Activated CD4-positive, alpha-beta T cell treated with anti-CD3 and anti-CD28 coated beads, Interleukin-2, Interleukin-6, amounts not matched to agents 100 ng/mL and 50 ng/mL, durations not matched to agents 16 hours and 8 hours (primary cell): ENCODE measurements at regions not wholly inside any gene's neighbourhood (a gene's known extent, or its start where the extent isn't known, plus 50 kb on each side); places are given as distances from the start of the nearest gene placed in this dataset.
"Not testable (repeated sequence)": the region's sequence is repeated elsewhere in the genome, so short reads cannot be mapped to it uniquely, and the experiment has no call there.

ENCODE experiments used
- DNase-seq: peaks from one replicate; pipeline ENCODE4 v3.0.0-alpha.2; 2020

DNA sequence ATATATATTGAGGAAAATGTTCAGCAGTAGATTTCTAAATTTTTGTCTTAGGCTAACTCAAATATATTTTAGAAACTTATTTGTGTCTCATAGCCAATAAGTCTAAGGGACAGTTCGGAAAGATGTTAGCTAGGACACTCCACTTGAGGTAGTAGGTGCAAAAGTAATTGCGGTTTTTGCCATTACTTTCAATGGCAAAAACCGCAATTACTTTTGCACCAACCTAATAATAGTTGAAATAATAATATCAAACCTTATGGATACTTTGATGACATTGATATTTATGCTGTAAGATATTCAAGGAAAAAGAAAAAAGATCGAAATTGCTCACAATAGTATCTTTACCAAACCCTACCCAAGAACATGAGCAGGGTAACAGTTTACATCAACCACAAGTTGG lies 555.5 kb upstream of the ST8SIA4 start:
- DNase-seq = no peak

DNA sequence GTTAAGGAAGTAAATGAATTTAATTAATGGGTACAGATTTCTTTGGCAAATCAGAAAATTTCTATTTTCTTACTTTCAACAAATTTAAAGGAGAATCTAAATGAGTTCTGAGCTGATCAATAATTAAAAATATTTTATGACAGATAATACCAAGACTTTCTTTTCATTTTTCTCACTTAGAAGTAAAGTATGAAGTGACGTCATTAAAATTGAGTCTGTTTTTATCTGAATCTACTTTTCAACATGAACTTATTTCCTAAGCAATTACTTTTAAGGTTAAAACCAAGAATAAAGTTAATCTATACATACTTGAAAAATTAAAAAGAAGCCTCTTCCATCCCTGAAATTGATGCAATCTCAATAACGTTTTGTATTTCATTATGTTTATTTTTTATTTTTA lies 552.8 kb upstream of the ST8SIA4 start:
- no peak for DNase-seq

DNA sequence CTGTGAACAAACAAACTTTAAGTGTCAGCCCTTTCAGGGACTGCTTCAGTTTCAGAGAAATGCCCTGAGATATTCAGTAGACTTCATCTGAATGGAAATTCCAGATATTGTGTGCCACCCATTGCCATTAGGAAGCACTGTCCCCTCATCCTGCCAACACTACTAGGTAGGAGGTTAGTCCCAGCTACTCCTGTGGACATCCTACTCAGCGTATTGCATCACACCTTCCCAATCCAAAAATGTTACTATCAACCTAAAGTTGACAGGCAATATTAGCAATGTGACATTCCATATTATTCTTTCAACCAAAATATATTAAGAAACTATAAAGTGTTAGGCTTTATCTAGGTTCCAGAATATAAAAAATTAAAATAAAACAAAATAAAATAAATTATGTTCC lies 552.0 kb upstream of the ST8SIA4 start:
- DNase-seq = no peak

DNA sequence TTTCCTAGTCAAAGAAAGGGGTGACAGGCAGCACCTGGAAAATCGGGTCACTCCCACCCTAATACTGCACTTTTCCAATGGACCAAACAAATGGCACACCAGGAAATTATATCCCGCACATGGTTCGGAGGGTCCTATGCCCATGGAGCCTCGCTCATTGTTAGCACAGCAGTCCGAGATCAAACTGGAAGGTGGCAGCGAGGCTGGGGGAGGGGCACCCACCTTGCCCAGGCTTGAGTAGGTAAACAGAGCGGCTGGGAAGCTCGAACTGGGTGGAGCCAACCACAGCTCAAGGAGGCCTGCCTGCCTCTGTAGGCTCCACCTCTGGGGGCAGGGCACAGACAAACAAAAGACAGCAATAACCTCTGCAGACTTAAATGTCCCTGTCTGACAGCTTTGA lies 539.2 kb upstream of the ST8SIA4 start:
- DNase-seq = not testable (repeated sequence)

DNA sequence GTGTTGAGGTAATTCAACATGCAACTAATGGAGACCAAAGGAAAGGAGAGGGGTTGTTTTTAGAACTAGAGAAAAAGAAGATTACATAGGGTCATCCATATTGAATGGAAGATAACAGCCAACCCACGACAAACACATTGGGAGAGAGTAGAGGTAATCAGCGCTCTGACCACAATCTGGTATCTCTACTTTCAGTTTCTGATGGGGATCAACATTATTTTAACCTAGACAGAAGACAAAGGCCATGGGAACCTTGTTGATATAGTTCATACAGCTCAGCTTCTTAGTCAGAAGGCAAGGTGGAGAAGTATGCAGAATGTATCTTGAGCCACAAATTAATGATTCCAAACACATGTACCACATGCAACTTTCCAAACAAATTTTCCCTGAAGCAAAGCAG lies 537.1 kb upstream of the ST8SIA4 start:
- no peak for DNase-seq

DNA sequence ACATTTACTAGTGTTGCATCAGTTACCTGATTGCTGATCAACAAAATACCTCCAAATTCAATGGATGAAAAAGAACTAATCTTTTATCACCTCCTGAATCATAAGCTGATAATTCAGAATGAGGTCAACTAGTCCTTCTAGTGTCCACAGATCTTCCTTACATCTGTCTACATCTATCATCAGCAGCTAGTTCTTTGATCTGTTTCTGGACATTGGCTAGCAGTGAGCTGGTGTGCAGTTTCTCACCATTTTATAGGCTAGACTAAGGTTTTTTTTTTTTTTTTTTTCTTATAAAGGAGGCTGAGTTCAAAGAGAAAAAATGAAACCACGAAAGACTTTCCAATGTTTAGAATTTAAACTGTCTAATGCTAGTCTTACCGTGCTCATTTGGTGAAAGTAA lies 534.3 kb upstream of the ST8SIA4 start:
- DNase-seq = no peak

DNA sequence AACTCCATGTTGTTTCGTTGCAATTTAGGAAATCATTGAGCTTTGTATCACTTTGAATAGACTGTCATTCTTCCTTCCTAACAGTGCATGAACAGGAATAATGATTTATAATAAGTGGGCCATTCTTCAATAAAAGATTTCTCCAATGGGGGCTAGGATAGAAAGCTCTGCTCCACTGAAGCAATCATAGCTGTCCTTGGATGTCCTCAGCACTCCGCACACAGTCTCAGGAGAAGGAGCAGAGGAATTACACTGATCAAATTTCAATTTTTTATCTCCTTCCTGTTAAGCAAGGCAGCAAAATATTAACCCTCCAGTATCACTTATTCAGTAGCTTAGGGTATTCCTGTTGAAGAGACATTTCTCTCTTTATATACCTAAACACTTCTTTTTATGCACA lies 532.7 kb upstream of the ST8SIA4 start:
- no peak for DNase-seq

DNA sequence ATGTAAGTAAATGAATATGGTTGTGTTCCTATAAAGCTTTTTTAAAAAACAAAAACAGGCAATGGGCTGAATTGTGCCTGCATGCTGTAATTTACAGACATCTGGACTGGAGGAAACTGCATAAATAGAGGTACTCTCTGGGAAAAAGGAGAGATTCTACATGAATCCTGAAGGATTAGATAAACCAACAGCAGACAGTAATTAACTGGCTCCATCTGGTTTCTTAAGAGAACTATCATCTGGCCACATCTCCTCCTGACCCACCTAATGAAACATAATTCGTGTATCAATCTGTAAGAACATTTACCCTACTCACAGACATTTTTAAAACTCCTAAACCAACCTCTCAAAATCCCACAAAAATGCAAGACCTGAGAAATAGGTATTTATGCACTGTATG lies 528.1 kb upstream of the ST8SIA4 start:
- DNase-seq = no peak

DNA sequence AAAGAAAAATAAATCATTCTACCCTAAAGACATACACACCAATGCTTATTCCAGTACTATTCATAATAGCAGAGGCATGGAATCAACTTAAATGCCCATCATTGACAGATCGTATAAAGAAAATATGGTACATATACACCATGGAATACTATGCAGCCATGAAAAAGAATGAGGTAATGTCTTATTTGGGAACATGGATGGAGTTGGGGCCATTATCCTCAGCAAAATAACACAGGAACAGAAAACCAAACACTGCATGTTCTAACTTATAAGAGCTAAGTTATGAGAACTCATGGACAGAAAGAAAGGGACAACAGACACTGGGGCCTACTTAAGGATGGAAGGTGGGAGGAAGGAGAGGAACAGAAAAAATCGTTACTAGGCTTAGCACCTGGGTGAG lies 527.5 kb upstream of the ST8SIA4 start:
- no peak for DNase-seq

DNA sequence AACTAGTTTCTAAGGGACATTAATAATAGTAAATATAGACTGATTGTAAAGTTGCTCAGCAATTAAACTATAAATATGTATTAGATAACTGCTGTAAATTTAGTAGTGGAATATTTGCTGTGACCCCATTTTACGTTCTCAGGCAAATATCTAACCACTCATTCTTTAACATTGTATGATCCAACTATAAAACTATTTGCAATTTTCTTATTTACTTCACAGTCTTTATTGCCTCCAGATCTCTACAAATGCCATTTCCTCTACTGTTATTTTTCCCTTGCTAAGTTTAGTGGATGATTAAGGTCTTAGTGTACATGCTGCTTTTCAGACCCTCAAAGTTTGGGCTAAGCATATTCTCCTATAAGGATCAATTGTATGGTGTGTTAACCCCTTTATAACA lies 526.2 kb upstream of the ST8SIA4 start:
- DNase-seq = no peak

DNA sequence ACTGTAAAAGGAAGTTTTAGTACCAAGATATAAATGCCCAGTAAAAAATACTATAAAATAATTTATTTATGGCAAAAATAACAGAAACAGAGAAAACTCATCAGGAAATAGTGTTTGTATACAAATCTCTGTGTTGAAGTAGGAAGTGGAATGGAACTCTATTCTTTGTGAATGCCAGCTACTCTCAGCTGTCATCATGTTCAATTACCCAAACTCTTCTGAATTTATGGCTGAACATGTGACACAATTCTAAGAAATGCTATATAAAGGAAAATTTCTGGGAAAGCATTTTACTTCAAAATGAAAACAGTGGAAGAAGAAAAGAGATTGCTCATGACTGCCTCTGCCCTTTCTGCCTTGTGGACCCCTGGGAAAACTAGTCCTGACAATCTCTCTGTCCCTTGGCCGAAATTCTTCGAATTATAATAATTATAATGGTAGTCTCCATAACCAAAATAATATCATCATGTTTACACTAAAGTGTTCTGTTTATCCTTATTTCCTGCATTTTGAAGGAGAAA lies 522.3 kb upstream of the ST8SIA4 start:
- DNase-seq = no peak

DNA sequence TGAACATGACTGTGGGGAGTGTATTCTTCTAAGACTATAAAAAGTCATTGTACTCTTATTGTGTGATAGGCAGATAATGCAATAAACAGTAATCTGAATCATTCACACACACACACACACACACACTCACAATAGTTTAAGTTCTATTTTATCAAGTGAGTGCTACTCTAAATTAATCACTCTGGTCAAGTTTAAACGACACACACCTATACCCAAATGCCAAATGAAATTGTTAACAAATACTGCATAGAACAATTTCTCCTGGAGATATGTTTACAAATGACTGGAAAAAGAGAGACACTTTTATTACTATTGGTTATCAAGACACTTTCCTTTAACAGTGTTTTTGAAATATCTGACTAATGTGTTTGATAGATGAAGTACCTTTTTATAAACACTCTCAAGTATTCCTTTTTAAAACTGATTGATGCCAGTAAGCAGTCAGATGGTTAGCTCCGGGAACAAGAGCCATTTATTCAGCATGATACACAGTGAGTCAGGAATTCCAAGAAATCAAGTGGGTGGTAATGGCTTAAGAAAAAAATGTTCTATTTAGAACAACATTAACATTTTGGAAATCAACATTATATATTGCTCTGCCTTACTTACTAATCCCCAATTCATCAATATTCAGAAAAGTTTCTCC lies 521.6 kb upstream of the ST8SIA4 start:
- DNase-seq = no peak

DNA sequence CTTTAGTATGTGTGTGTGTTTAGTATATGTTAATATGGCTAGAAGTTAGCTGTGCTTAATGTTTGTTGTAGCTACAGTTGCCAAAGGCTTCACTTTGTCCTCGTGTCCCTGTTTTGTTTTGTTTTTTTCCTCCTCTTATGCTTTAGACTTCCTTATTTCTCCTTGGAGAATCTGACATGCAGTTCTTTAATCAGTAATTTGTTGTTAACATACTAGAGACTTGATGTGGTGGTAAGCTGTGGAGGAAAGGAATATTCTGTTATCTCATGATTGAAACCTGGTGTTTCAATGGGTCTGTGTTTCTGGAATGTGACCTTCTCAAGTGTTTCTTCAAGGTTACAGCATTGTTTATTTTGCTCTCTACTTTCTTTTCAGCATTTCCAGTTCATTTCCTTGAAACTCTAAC lies 515.6 kb upstream of the ST8SIA4 start:
- DNase-seq = no peak

DNA sequence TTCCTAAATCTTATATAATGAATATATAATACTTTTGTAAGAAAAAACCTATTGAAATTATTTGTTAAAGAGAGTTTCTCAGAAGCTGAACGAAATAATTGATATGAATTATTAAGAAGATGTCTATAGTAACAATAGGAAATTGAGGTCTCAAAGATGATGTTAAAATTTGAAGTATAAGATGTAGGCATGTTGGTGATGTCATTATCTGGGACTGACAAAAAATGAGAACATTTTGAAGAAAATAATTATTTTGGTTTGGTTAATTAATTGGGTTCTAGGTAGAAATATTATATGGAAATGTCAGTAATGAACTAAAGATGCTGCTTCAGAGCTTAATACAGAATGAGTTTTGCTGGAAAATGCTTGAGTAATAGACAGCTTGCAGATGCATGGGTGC lies 501.4 kb upstream of the ST8SIA4 start:
- DNase-seq = no peak

DNA sequence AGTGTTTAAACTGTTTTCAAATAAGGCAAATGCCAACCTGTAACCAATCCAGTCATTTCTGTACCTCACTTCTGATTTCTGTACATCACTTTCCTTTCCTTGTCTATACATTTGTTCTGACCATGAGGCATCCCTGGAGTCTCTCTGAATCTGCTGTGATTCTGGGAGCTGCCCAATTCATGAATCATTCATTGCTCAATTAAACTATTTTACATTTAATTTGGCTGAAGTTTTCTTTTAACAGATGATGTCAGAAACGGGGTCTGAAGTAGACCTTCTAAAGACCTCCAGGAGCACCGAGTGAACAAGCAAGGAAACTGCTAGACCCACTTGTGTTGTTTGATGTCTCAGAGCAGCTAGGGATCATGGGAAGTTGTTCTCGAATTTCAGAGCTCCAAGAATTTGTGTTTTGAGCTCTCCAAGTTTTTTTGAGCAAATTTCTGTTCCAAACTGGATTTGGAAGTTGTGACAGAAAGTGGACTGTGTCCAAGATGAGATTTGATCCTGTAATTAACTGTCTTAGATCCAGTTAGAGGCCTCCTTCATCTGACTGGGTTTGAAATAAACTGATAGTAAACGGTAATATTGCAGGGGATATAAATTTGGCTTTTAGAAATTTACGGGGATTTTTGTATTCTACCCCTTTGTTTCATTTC lies 490.8 kb upstream of the ST8SIA4 start:
- DNase-seq = peak; percentile 1

DNA sequence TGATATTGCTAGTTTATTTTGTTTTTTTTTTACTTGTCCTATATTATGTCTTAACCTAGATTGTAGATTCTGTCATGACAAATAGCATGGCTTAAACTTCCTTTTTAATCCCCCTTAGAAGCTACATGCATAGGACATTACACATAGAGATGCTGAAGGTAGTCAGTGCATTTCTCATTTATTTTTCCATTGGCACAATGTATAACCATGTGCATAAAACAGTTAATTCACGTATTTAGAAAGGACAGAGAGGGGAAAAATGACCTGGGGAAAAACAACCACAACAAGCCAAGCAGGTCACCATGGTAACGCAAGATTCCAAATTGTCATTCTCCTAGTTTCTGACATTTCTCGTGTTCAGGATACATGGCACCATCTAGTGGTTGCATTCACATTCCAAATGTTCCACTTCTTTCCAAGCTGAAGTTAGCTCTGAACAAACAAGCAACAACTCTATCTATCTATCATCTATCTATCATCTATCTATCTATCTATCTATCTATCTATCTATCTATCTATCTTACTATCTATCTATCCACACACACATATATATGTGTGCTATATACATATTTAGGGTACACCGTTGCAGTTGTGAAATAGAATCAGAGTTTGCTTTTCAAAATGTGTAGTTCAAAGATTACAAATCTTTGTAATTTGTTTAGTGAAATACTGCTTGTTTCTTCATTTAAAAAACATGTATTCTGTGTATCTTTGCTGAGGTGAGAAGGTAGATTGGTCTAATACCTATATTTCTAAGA lies 487.2 kb upstream of the ST8SIA4 start:
- peak; percentile 18 for DNase-seq

DNA sequence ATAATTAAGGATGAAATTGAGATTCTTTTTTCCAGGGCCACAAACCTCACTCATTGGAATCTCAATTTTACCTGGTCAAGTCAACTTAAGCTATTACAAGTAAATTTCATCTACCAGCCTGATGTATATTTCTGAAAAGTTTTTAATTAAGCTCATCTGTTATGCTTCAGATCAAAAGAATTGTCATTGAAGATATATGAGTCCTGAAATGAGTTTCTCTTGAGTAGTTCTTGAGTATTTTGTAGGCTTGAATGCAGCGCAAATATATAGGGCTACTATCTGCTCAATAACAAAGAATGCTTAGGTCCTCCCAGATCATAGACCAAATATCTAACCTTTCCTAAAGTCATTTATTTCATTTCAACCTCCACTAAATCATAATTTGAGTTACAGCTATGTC lies 482.2 kb upstream of the ST8SIA4 start:
- no peak for DNase-seq

DNA sequence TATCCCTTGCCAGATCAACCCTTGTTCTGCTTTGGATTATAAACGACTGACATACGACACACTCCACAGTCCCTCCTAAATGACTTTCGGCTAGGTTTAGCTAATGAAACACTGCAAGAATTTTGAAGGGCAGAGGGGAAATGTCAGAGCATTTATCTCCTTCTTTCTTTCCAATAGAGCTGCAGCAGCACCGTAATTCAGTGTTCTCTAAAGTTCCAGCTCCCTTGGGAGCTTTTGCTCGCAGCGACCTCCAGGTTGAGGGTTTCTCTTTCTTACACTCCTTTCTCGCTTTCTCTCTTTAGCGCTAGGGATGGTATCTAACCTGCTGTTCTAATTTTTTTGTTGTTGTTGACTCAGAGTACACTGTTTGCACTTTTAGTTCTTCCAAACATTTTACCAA lies 467.1 kb upstream of the ST8SIA4 start:
- no peak for DNase-seq

DNA sequence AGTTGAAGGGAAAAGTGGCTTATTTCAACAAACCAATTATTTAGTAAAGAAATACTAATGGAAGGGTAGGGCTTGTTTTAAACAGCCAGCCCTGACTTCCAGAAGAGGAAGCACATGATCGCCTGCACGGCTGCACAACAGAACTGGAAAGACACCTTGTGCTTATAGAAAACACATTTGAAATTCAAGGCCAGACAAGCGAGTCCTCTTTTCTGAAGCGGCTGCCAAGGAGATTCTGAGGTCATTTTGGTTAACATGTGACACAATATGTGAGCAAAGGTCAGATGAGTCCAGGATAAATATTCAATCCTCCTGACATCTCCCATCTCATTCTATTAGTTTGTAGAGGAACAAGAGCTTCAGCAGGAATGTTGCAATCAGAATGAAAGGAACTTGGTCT lies 461.4 kb upstream of the ST8SIA4 start:
- DNase-seq = no peak

DNA sequence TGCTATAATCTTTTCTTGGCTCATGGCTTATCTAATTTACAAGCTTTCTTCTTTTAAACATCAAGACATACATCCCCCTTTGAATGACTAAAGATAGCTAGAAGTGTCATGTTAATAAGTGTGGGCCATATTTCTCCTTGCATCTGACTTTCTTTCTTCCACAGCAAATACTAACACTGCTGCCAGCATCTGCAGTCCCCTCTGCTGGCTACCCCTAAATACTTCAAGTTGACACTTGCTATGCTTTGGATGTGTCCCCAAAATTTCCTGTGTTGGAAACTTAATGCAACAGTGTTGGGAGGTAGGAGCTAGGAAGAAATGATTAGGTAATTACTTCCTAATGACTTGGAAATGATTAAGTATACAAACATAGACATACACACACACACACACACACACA lies 459.0 kb upstream of the ST8SIA4 start:
- DNase-seq = no peak

DNA sequence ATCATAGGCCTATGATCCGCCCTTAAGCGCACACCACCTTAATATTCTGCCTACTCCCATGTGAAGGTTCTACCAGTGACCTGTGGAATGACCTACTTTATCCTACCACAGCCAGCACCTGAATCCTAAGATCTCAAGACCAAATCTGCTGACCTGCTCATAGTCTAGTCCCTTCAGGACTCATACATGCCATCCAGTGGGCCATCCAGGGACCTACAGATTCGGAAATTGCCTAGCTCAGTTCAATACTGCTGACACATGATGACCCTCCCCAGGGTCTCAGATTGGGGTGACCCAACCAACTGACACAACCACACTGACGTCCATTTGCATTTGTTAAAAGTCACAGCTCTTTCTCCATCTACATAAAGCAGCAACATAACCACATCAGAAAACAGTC lies 443.8 kb upstream of the ST8SIA4 start:
- DNase-seq = no peak

DNA sequence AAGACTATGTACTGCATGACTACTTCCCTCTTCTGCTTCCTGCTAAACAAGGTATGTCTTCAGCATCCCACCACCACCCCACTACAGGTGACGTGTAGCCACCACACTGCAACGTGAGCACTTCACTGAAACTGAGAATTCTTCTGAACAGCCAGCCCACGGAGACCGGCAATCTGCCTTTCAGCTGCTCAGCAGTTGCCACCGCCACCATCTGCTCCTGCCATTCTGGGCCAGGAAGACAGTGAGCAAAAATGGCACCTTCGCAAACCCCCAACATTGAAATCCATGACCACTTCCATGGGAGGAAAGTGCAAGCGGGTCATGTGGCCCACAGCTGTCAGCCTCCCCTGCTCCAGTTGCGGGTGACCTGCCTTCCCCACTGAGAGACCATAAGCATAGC lies 443.4 kb upstream of the ST8SIA4 start:
- no peak for DNase-seq

DNA sequence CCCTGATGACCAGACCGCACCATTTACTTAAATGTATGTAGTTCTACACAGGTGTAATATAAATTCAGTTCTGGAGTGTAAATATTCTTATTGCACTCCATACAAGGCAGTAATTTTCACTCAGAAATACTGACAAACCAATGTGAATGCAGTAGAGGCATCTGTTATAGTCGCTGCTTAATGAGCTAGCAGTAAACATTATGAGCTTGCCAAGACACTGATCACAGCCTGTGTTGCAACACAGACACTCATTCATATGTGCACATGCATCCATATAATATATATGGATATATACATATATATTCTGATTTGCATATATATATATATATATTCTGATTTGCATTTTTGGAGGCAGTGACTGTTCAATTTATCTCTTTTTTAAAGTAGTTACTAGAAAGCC lies 435.1 kb upstream of the ST8SIA4 start:
- DNase-seq = no peak

DNA sequence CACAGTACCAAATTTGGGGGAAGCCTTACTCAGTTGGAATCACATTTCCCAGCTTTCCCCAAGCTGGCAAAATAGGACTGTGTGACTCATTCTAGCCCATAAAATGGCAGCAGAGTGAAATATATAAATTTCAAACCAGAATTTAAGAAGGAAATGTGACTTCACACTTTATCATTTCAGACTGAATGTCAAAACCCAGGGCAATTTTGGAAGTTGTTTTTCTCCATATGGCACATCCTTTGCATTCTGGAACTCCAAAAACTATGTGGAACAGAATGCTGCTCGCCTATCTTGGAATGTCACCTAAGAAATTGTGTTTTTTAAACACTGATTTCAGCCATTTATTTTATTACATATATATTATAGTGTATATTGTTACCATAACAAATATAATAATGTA lies 424.7 kb upstream of the ST8SIA4 start:
- no peak for DNase-seq
